ENCODE measurements at regions not wholly inside any gene's neighbourhood (a gene's known extent, or its start where the extent isn't known, plus 50 kb on each side); places are given as distances from the start of the nearest gene placed in this dataset.

DNA sequence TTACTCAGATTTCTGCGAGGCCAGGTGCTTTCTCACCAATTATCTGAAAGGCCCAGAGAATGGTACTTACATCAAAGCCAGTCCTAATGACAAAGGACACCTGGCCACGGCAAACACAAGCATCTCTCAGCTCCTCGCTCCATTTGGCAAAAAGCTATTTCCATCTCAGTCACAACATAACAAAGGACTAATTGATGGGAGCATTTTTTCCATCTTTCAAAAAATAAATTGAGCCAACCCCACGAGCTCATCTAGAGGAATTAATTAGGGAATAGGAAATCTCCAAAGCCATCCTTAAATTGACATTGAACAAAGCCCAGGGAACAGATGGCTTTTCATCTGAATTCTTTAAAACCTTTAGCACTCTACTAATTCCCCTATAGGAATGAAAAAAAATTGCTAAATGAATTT lies 236.7 kb downstream of the HAO1 start:
- DNase-seq (ENCODE audit: low spot score): no peak

DNA sequence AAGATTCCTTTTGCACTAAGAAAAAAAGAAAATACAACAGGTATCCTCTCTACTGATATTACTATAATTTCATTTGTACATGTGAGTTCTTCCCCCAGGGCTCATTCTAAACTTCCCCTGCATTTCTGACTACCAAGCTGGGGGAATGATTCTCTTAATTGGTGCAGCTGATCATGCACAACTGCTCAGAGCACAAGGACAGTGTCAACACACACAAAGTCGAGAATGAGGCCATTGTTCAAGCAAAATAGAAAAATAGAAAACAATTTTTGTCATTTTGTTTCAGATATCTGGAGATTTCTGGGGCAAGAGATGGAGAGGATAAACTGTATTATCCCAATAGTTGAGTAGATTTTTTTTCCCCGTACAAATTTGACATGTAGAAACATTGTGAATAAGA lies 236.3 kb downstream of the HAO1 start:
- no peak for DNase-seq (ENCODE audit: low spot score)

DNA sequence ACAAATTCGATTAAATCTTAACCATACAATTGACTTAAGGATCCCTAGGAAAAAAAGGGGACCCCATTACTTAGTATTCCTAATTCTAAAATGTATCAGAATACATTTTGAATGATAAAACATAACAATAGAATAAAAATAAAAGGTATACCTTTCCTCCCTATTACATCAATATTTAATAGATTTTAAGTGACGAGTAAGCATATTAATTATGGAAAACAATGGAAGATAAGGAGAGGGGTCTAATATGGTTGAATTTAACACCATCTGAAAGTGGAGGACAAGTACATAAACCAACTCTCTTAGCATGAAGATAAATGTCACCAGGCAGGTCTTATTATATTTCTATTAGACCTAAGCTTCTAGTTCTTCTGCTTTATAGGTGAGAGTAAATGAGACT lies 232.1 kb downstream of the HAO1 start:
- DNase-seq (ENCODE audit: low spot score): no peak

DNA sequence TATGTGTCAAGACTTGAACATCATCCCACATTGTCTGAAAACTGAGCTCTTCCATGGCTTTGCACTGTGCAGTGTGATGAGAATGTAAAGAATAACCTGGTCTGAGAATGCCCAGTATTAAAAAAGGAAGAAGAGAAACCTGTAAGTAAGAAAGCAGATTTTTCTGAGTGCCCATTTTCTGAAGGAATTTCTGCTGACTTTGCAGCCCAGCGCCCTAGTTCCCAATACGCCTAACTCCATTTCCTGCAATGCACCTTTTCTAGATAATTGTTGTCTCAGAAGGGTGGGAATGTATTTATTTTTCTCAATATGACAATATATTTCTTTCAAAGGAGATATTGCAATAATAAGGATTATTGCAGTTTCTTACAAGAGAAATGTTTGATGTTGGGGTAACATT lies 231.5 kb downstream of the HAO1 start:
- no peak for DNase-seq (ENCODE audit: low spot score)

DNA sequence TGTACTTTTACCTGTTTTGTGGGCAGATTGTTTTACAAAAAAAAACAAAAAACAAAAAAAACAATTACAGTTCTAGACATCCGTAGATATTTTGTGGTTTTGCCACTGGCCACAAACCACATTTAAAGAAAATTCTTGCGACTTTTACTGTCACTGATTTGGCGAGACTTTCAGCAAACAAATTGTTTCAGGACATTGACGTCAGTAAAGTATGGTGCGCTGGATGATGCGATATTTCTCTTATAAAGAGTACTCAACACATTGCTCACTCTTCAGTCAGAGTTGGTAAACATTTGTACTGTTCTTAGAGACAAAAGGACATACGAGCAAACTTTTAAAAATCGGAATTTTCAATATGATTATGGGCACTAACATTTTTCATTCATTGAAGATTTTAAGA lies 229.8 kb downstream of the HAO1 start:
- DNase-seq (ENCODE audit: low spot score): no peak

DNA sequence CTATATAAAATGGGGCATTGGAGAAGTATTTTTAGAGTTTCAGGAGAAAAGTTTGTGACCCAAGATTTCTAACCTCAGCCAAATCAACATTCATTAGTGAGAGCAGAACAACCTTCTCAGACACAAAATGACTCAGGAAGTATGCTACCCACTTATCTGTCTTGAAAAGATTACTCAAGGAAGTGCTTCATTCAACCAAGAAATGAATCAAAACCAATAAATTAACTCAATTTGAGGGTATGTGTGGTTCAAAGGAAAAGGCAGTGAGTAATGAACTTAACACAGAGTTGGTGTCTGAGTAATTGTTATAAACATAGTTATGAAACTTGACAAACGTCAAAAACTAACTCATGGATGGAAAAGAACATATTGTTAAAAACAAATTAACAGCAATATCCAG lies 227.6 kb downstream of the HAO1 start:
- DNase-seq (ENCODE audit: low spot score): no peak

DNA sequence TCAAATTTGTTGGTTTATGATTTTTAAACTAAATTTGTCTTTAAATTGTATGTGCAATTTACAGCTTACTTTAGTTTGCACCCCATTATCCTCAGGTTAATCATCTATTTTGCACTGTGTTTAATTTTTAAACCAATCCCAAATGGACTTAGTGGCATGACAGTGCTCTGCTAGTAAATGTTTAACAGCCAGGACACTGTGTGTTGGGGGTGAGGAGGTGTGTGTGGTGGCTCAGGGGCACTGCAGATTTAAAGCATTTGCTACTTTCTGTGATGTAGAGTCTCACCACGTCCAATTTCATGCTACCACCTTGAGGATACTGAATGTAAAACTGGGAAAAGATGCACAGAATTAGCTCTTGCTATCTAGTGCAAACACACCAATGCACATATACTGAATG lies 225.7 kb downstream of the HAO1 start:
- no peak for DNase-seq (ENCODE audit: low spot score)

DNA sequence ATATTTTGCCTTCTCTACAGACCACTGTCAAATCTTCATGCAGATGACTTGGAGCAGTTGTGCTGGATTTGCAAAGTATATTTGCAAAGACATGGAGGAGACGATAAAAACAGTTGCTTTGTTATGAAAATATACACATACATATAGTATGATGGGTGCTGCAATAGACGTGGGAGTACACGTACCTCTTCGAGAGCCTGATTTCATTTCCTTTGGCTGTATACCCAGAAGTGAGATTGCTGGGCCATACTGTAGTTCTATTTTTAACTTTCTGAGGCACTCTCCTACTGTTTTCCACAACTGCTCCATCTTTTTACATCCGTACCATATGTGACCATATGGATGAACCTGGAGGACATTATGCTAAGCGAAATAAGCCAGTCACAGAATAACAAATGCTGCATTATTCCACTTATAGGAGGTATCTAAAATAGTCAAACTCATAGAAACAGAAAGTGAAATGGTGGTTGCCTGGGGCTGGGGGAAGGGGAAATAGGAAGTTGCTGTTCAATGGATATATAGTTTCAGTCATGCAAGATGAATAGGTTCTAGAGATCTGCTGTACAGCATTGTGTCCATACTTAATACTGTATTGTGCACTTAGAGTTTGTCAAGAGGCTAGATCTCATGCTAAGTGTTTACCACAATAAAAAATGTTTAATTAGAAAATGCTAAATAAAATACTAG lies 223.8 kb downstream of the HAO1 start:
- DNase-seq (ENCODE audit: low spot score): no peak

DNA sequence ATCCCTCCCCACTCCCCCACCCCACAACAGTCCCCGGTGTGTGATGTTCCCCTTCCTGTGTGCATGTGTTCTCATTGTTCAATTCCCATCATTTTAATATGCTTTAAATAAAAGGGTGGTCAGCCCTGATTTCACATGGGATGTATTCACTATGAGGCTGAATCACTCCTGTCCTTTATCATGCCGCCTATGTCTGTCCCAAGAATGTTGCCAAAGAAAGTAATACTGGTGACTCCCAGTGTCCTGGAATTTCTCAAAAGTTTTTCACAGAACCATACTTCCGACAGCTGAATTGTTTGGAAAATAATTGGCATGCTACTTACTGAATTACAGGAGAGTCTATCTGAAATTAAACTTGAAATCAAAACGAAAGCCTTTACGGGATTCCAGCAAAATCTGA lies 217.7 kb downstream of the HAO1 start:
- DNase-seq (ENCODE audit: low spot score): no peak

DNA sequence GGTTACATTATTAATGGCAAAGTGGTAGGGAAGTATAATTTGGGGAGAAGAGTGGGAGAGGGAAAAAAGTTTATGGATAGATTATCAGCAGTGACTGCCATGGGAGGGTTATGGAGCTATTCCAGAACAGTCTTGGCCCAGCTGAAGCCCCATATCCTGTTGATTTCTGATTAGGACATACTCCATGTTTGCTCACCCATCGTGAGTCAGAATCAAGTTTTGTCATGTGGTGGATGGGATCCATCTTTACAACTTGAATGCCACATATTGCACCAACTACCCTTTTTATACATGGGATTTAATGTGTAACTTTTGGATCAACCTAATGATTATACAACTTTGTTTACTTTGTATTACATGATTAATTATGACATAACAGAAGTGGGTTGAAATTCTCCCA lies 217.0 kb downstream of the HAO1 start:
- DNase-seq (ENCODE audit: low spot score): no peak

DNA sequence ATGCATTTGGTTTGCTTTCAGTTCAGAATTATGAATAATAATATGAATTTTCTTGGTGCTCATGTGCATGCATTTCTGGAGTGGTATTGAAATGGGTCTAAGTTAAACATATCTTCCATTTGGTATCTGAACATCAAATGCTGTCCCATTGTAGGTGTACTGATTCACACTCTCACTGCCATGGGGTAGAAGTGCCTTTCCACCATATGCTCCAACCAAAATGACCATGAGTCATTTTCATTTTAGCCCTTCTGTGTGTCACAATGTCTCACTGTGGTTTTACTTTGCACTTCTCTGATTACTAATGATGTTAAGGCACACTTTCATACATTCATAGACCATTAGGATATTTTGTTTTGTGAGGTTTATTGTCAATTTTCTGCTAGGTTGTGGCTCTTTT lies 211.9 kb downstream of the HAO1 start:
- DNase-seq (ENCODE audit: low spot score): no peak

DNA sequence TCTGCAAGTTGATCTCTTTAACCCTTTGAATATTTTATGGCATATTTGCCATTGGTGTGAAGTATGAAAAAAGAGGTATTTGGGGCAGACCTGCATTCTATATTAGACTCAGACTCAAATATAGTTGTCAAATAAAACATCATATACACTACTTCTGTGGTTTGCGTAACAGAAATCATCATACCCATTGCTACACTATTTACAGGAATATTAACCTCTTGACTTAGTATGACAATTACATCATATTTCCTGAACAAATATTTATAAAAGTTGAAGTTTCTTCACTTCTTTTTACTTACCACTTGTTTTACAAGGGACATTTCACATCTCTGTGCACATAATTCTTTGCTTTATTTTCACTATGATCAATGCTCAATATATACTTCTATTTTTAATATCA lies 206.0 kb downstream of the HAO1 start:
- no peak for DNase-seq (ENCODE audit: low spot score)

DNA sequence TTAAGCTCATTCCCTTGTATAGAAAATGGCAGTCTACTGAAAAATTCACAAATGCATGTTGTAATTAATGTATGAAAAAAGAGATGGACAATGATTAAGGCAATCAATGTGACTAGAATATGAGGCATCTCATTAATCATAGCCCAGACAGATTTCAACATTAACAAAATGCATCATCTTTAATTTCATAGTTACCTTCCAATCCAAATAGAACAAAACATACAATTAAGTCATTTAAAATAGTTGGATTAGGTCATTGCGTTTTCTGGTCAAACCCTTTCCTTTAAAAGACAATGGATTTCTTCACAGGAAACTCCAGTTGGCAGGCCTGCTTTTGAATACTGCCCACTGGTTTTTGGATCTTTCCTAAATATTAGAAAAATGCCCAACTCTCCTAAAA lies 203.9 kb downstream of the HAO1 start:
- no peak for DNase-seq (ENCODE audit: low spot score)

DNA sequence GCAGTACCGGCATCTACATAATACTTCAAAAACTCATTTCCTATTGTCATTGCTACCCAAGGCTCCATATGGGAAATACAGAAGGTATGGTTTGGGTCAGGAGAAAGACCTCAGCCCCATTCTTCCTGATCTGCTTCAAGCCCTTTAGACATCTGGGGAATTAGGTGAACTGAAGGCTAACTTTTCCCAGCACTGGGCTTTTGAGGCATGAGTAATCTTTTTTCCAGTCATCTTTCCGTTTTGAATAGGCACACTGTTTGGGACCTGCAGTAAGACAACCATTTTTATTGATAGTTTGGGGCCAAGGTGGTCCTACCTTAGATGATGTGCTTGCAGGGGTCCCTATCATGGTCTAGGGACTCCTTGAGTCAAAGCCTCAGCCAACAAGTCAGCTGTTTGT lies 198.4 kb downstream of the HAO1 start:
- no peak for DNase-seq (ENCODE audit: low spot score)

DNA sequence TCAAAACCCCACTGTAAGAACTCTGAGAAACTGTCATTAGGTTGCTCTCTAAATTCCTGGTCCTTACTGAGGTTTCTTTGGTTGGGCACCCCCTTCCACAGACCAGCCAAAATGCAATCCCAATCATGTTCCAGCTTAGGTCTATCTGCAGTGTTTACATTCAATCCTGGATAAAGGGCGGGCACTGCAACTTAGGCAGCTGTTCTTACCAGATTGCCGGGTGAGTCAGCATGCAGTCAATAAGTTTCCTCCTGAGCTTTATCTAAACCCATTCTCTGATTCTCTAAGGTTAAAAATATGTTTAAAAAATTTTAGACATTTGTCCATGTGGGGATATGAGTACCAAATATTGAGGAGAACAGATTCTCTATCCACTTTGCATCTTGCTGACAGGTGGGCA lies 197.8 kb downstream of the HAO1 start:
- DNase-seq (ENCODE audit: low spot score): no peak

DNA sequence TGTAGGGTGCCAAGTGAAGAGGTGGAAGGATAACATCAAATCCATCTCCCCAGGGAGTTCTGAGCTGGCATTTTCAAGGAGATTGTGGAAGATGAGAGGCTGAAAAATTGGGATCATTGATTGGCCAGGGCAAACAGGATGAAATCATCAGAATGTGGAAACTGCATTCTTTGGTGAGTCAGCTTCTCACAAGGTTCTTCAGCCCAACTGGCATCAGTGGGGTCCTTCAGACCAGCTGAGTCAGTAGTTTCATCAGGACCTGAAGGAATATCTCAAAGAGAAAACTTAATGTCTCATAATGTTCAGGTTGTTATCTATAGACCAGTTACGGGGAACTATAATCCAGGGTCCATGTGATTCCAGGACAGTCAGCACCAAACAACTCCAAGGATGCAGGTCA lies 195.8 kb downstream of the HAO1 start:
- DNase-seq (ENCODE audit: low spot score): no peak

DNA sequence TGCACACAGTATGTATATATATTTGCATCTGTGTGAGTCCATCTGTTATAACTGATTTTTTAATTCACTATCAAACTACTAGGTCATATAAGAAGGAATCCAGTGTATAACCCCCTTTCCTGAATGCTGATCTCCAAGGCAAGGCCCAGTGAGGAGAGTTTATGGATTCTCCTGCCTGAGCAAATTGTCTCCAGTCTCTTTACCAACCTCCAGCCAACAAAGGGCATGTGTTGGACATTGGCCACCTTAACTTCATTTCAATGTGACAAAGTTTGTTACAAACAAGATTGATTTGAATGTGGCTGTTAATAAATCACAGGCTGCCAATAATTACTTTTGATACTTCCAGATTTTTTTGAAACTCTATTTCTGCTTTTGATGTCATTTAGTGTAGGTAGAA lies 191.6 kb downstream of the HAO1 start:
- no peak for DNase-seq (ENCODE audit: low spot score)

DNA sequence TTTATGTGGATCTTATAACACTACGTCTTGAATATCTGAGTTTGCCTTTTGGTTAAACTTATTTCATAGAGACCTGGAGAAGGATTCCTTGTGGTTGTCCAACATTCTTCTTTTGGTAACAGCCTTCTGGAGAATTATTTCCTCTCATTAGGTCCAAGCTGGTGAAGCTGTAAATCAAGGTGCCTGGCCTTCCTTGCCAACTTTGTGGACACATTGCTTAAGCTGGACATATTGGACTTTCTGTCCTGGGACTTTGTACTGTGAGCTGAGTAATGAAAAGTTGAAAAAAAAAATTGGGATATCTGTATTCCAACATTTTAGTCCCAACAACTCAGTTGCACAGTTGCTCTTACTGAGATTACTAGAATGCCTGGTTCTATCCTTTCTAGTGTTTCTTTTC lies 186.2 kb downstream of the HAO1 start:
- no peak for DNase-seq (ENCODE audit: low spot score)

DNA sequence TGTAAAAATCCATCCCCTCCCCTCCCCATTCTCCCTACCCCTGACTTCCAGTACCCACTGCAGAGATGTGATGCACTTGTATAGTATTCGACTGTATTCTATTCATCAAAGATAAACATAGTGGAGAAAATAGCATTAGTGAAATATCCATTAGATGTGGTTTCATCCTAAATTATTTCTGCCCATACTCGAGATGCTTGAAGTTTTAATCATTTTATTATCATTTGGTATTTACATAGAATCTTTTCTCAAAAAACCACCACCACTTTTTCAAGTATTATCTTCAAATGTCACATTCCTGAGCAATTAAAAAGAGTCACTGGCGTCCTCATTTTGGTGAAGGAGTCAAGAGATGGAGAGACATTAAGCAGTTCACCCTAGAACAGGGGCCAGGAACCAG lies 181.9 kb downstream of the HAO1 start:
- no peak for DNase-seq (ENCODE audit: low spot score)

DNA sequence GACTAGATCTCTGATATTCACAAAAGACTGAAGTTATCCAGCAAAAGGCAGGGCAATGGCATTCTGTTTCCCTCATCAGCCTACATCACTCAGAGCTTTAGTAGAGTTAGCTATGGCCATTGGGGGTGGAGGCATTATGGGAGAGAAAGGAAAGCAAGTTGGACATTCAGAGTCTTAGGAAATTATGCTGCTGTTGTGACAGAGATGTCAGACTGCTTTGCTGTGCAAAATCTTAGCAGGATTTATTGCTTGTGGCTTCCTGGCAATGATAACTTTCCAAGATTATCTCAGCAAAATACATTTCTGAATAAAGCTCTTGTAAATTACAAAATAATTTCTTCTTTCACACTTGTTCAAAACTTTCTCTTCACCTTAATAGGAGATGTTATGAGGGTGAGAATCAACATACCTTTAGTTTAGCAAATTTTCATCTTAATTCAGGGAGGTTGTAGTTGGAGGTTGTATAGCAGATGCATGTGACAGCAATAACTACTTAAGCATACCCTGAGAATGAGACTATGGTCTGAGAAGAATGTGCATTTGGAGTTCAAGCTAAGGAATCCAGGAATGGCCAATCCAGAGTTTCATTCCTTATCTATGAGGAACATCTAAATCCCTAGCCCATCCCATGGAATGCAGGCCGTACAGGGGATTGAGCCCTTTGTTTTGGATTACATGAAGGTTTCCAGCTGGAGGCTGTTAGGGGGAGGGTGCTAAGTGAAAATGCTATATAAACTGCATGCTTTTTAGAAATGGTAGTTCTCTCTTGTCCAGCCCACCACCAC lies 179.8 kb downstream of the HAO1 start:
- no peak for DNase-seq (ENCODE audit: low spot score)

DNA sequence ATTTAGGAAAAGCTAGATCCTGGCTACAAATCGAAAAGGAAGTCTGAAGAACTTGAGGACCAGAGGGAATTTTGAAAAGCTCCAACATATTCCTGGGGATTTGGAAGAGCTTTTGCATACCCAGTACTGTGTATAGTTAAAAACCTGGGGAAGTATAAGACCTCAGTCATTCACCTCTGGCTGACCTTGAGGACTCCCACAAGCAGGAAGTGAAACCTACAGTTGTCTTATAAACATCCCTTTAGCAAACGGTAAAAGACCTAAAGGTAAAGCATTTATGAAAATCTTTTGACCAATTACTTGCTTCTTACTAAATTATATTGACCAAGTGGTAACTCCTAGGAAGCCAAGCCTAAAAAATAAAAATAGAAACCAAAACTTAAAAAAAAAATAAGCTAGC lies 175.0 kb downstream of the HAO1 start:
- DNase-seq (ENCODE audit: low spot score): no peak

DNA sequence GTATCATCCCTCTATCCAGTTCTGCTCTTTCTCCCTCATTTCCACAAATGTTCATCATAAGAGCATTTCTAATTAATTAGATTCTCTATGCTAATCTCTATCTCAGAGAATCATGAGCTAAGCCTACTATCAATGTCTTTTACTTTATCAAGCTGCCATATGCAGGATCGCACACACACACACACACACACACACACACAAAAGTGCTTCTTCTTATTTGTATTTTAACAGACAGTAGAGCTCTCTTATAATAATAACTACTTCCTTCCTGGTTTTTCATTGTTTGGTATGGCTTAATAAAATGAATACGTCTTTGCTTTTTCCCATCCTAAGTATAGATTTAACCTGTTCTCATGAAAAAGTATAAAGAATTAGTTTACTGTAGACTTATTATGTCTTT lies 170.2 kb downstream of the HAO1 start:
- DNase-seq (ENCODE audit: low spot score): no peak

DNA sequence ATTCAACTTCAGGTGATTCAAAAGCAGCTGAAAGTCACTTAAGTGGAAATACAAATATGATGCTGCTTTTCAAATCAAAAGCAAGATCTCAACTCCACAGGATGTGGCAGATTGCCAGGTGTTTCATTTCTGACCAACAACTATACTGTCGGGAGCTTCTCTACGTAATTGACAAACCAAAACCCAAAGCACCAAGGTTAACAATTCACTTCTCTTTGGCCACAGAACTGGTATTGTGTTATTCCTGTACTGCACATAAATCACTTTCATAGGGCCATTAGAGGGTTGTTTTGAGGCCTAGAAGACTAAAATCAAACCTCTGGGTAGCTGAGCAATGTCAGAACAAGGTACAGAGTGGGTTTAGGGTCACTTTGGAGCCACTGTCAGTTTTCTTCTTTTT lies 169.7 kb downstream of the HAO1 start:
- DNase-seq (ENCODE audit: low spot score): no peak

DNA sequence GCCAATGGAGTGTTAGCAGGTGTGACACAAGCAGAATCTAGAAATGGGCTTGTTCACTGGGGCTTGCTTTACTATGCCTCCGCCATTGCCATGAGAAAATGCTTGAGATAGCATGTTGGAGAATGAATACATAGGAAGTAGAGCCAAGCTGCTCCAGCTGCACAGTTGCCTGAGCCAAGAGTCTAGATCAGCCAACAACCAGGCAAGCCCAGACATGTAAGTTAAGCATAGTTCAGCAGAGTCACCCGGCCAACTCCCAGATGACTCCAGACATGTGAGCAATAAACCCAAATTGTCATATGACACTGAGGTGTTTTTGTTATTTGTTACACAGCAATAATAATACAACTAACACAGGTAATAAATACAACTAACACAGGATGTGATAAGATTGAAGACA lies 167.9 kb downstream of the HAO1 start:
- no peak for DNase-seq (ENCODE audit: low spot score)
